GM12874 (cell line): ENCODE measurements at regions not wholly inside any gene's neighbourhood (a gene's known extent, or its start where the extent isn't known, plus 50 kb on each side); places are given as distances from the start of the nearest gene placed in this dataset.

Source experiments
- TF ChIP-seq, protein P1 (sequence below): IDR thresholded peaks from 2 replicates; pipeline ENCODE4 v1.5.1; 2011; ENCODE audit warnings: low read depth, mild to moderate bottlenecking, control low read depth, low read length, moderate library complexity; ENCODE audit not compliant: insufficient read depth

- TF ChIP-seq, protein P1, sequence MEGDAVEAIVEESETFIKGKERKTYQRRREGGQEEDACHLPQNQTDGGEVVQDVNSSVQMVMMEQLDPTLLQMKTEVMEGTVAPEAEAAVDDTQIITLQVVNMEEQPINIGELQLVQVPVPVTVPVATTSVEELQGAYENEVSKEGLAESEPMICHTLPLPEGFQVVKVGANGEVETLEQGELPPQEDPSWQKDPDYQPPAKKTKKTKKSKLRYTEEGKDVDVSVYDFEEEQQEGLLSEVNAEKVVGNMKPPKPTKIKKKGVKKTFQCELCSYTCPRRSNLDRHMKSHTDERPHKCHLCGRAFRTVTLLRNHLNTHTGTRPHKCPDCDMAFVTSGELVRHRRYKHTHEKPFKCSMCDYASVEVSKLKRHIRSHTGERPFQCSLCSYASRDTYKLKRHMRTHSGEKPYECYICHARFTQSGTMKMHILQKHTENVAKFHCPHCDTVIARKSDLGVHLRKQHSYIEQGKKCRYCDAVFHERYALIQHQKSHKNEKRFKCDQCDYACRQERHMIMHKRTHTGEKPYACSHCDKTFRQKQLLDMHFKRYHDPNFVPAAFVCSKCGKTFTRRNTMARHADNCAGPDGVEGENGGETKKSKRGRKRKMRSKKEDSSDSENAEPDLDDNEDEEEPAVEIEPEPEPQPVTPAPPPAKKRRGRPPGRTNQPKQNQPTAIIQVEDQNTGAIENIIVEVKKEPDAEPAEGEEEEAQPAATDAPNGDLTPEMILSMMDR: no peak
These were observed 241.8 kb downstream of the DTHD1 start for GRCh38 chr4:36523182-36523581.

DNA sequence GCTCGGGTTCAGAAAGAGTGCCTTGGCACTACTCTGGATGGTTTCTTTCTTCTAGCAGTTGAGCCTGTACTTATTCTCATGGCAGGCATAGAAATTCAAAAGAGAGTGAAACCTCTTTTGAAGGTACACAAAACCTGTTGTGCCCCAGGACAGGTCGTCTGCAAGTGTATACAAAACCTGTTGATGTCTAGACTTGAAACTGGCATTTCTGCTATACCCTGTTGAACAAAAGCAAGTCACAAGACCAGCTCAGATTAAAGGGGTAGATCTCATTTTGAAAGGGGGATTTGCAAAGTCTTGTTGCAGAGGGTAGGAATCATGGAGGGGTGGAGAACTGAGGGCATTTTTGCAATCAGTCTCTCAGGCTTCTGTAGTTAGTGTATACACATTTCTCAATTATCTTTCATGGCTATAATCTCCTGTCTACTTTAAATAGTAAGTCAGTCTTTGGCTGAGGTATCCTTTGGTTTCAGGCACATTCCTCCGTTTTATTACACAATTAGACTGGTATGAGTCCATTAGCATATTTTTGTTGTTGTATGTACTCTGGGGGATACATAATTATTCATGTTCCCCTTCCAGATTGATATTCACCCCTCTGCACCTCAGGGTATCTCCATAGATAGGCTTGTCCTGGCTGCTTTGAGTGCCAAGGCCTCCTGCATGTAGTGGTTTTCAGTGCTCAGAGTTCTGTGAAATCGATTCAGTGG is 251.4 kb downstream of the DTHD1 start:
- TF ChIP-seq, protein P1: no peak

DNA sequence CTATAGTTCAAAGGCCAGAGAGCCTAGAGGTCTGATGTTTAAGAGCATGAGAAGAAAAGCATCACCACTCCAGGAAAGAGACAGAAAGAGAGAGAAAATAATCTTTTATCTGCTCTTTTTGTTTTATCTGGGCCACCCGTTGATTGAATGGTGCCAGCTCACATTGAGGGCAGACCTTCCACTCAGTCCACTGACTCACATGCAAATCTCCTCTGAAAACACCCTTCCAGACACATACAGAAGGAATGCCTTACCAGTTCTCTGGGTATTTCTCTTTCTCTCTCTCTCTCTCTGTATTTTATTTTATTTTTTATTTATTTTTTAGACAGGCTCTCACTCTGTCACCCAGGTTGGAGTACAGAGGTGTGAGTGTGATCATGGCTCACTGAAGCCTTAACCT is 252.5 kb downstream of the DTHD1 start:
- TF ChIP-seq, protein P1: no peak

- TF ChIP-seq, protein P1: no peak
These were observed 266.0 kb downstream of the DTHD1 start for GRCh38 chr4:36547383-36547782.

GRCh38 chr4:36549252-36549651 is 267.8 kb downstream of the DTHD1 start:
- TF ChIP-seq, protein P1: no peak

DNA sequence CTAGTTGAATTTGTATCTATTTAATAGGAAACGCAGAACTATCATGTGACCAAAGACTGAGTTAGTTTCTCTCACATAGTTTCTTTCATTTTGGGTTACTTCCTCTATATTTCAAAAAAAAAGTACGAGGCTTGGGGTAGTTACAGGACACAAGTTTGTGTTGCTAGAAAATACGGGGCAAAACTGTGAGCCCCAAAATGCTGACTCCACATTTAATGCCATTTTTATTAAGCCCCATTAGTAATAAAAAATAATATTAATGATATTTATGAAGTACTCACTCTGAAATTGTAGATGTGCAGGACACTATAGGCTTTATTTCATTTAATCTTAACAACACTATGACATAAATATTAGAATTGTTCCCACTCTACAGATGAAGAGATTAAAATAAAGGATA is 268.6 kb downstream of the DTHD1 start:
- TF ChIP-seq, protein P1: no peak

GRCh38 chr4:36551697-36552214 is 270.3 kb downstream of the DTHD1 start:
- TF ChIP-seq, protein P1: no peak

DNA sequence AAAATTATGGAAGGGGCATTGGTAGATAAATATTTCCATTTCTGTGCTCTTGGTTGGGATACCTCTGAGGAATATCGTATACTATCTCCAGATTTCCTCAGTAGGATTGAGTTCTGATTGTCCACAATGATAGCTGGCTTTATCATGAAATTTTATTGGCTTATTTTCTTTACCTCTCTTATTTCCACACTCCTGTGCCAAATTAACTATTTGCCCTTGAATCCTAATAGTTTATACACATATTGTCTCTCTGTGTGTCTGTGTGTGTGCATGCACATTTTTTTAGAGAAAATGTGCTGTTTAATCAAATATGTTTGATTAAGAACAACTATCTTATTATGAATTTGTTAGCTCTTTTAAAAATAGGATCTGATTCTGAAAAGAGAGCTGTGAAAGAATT is 271.6 kb downstream of the DTHD1 start:
- TF ChIP-seq, protein P1: no peak
